ENCODE measurements at regions not wholly inside any gene's neighbourhood (a gene's known extent, or its start where the extent isn't known, plus 50 kb on each side); places are given as distances from the start of the nearest gene placed in this dataset.

DNA sequence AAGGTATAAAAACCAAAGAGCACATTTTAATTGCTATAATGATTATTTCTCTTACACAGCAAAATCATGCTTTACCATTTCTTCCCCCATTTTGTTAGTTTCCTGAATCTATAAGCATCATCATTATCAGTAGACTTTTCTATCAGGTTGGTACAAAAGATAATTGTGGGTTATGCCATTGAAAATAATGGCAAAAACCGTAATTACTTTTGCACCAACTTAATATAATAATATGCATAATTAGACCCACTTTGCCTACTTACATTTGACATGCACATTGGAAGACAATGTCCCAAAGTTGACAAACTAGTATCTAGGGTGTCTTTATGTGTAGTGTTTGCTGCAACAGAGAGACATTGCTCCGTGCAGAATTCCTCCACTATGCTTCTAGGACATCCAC lies 594.2 kb downstream of the LMO4 start:
- Histone ChIP-seq H3K9me3 (replicated peaks; ENCODE audit: insufficient read depth, low read length) (no peaks in the 10 kb centered on the region), H4K20me1 (ENCODE audit: insufficient read depth, low read length) (no peaks in the 10 kb centered on the region), H3K27ac (ENCODE audit: low read length) (no peak overlapping the region), H3K9ac (ENCODE audit: low read length) (no peak overlapping the region), H2AFZ (ENCODE audit: low read length) (no peak overlapping the region), H3K4me3 (ENCODE audit: low read length) (no peak overlapping the region), H3K79me2 (ENCODE audit: low read length) (no peaks in the 10 kb centered on the region), H3K4me2 (ENCODE audit: low read depth, low read length) (no peak overlapping the region), H3F3A (ENCODE audit: insufficient read depth, low read length) (no peaks in the 10 kb centered on the region), H3K9me2 (replicated peaks; ENCODE audit: insufficient read depth, low read length) (no peaks in the 10 kb centered on the region), H3K27me3 (replicated peaks; ENCODE audit: insufficient read depth, low read length) (no peaks in the 10 kb centered on the region), H3K4me1 (ENCODE audit: low read length) (no peaks in the 10 kb centered on the region), H3K36me3 (replicated peaks; ENCODE audit: insufficient read depth, low read length) (no peaks in the 10 kb centered on the region)
- TF ChIP-seq EZH2phosphoT487 (IDR thresholded peaks at IDR 0.05; ENCODE audit: low read length): no peak
- no peak for TF ChIP-seq EZH2 (optimal IDR thresholded peaks at IDR 0.05; ENCODE audit: low read depth, low read length)
- TF ChIP-seq, protein P1, sequence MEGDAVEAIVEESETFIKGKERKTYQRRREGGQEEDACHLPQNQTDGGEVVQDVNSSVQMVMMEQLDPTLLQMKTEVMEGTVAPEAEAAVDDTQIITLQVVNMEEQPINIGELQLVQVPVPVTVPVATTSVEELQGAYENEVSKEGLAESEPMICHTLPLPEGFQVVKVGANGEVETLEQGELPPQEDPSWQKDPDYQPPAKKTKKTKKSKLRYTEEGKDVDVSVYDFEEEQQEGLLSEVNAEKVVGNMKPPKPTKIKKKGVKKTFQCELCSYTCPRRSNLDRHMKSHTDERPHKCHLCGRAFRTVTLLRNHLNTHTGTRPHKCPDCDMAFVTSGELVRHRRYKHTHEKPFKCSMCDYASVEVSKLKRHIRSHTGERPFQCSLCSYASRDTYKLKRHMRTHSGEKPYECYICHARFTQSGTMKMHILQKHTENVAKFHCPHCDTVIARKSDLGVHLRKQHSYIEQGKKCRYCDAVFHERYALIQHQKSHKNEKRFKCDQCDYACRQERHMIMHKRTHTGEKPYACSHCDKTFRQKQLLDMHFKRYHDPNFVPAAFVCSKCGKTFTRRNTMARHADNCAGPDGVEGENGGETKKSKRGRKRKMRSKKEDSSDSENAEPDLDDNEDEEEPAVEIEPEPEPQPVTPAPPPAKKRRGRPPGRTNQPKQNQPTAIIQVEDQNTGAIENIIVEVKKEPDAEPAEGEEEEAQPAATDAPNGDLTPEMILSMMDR (IDR thresholded peaks at IDR 0.05; ENCODE audit: low read length): no peak
- DNase-seq: no peak

DNA sequence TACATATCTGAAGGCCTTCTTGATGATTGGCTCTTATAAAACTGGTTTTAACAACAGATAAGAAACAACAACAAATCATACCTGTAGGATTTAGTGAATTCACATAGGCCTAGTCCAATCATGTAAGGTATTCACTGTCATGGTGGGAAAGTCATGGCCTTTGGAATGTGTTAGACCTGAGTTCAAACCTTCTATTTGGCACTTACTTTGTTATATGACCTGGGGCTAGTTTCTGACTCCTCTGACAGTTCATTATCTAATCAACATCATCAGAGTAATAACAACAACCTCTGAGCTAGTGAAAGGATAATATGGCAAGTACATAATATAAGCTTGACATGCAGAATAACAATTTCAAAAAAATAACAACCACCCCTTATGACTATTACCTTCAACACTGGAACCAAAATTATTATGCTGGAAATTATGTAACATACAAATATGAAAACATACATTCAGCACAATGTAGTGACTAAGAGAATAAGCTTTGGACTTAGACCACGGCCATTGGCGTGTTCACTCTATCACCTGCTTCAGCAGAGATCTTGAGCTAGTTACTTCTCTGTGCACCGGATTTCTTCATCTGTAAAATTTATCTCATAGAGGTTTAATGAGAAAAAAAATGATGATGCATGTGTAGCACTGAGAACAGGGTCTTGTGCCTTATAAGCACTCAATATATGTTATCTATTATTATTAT lies 597.6 kb downstream of the LMO4 start:
- no peaks in the 10 kb centered on the region for H3F3A ChIP-seq (ENCODE audit: insufficient read depth, low read length)
- no peaks in the 10 kb centered on the region for H3K79me2 ChIP-seq (ENCODE audit: low read length)
- H3K27me3 ChIP-seq (replicated peaks; ENCODE audit: insufficient read depth, low read length): no peaks in the 10 kb centered on the region
- no peak overlapping the region for H3K4me3 ChIP-seq (ENCODE audit: low read length)
- no peaks in the 10 kb centered on the region for H3K36me3 ChIP-seq (replicated peaks; ENCODE audit: insufficient read depth, low read length)
- no peaks in the 10 kb centered on the region for H4K20me1 ChIP-seq (ENCODE audit: insufficient read depth, low read length)
- H3K9me2 ChIP-seq (replicated peaks; ENCODE audit: insufficient read depth, low read length): no peaks in the 10 kb centered on the region
- no peak for DNase-seq
- H3K4me1 ChIP-seq (ENCODE audit: low read length): peaks cover 8% of the 10 kb centered on the region
- no peak overlapping the region for H3K4me2 ChIP-seq (ENCODE audit: low read depth, low read length)
- TF ChIP-seq, protein P1 (IDR thresholded peaks at IDR 0.05; ENCODE audit: low read length): no peak
- TF ChIP-seq EZH2 (optimal IDR thresholded peaks at IDR 0.05; ENCODE audit: low read depth, low read length) (no peak), EZH2phosphoT487 (IDR thresholded peaks at IDR 0.05; ENCODE audit: low read length) (no peak)
- H3K9me3 ChIP-seq (replicated peaks; ENCODE audit: insufficient read depth, low read length): no peaks in the 10 kb centered on the region
- H2AFZ ChIP-seq (ENCODE audit: low read length): no peak overlapping the region
- no peak overlapping the region for H3K27ac ChIP-seq (ENCODE audit: low read length)
- H3K9ac ChIP-seq (ENCODE audit: low read length): no peak overlapping the region

DNA sequence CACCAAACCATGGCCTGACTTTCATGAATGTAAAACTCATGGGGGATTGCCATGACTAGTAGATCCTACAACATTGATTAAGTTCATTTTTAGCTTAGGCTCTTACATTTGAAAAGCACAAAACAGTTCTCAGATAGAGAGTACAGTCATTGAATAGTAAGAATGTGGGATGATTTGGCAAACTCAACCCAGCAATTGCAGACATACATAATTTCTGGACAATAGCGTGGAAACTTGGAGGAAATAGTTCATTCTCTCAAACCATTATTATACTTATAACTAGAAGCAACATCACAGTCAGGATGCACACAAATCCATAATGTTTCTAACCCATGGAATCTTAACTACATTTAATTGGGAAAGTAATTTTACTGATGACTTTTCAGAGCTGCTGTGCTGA lies 598.2 kb downstream of the LMO4 start:
- Histone ChIP-seq H3K9me3 (replicated peaks; ENCODE audit: insufficient read depth, low read length) (no peaks in the 10 kb centered on the region), H3K27ac (ENCODE audit: low read length) (no peak overlapping the region), H3K9ac (ENCODE audit: low read length) (no peak overlapping the region), H4K20me1 (ENCODE audit: insufficient read depth, low read length) (no peaks in the 10 kb centered on the region), H3K4me1 (ENCODE audit: low read length) (peaks cover 8% of the 10 kb centered on the region), H3F3A (ENCODE audit: insufficient read depth, low read length) (no peaks in the 10 kb centered on the region), H3K4me3 (ENCODE audit: low read length) (no peak overlapping the region), H2AFZ (ENCODE audit: low read length) (no peak overlapping the region), H3K36me3 (replicated peaks; ENCODE audit: insufficient read depth, low read length) (no peaks in the 10 kb centered on the region), H3K4me2 (ENCODE audit: low read depth, low read length) (no peak overlapping the region), H3K79me2 (ENCODE audit: low read length) (no peaks in the 10 kb centered on the region), H3K9me2 (replicated peaks; ENCODE audit: insufficient read depth, low read length) (no peaks in the 10 kb centered on the region), H3K27me3 (replicated peaks; ENCODE audit: insufficient read depth, low read length) (no peaks in the 10 kb centered on the region)
- no peak for DNase-seq
- TF ChIP-seq EZH2 (optimal IDR thresholded peaks at IDR 0.05; ENCODE audit: low read depth, low read length) (no peak), EZH2phosphoT487 (IDR thresholded peaks at IDR 0.05; ENCODE audit: low read length) (no peak)
- TF ChIP-seq, protein P1 (IDR thresholded peaks at IDR 0.05; ENCODE audit: low read length): no peak
